ELR (cell line): ENCODE measurements at regions not wholly inside any gene's neighbourhood (a gene's known extent, or its start where the extent isn't known, plus 50 kb on each side); places are given as distances from the start of the nearest gene placed in this dataset.

ENCODE experiments used
- DNase-seq: peaks from one replicate; pipeline ENCODE4 v3.0.0-alpha.2; 2015; ENCODE audit warnings: low read depth

GRCh38 chr2:239715606-239716005 is 309.5 kb downstream of the NDUFA10 start:
- no peak for DNase-seq

GRCh38 chr2:239715202-239715601 is 309.9 kb downstream of the NDUFA10 start:
- no peak for DNase-seq

GRCh38 chr2:239714116-239714515 is 311.0 kb downstream of the NDUFA10 start:
- no peak for DNase-seq

- DNase-seq, result no peak
Observed at GRCh38 chr2:239712755-239713154, 311.9 kb upstream of the HDAC4 start.

- DNase-seq, result no peak
Observed at GRCh38 chr2:239711911-239712570, 311.2 kb upstream of the HDAC4 start.

GRCh38 chr2:239710953-239711861 is 310.4 kb upstream of the HDAC4 start:
- no peak for DNase-seq

GRCh38 chr2:239706367-239706766 is 305.5 kb upstream of the HDAC4 start:
- DNase-seq, result no peak

- DNase-seq, result no peak
Observed at GRCh38 chr2:239704737-239705136, 303.9 kb upstream of the HDAC4 start.

GRCh38 chr2:239703834-239704233 is 303.0 kb upstream of the HDAC4 start:
- DNase-seq, result no peak

- DNase-seq, result no peak
Observed at GRCh38 chr2:239700686-239701345, 300.0 kb upstream of the HDAC4 start.

- no peak for DNase-seq
Observed at GRCh38 chr2:239697399-239698164, 296.8 kb upstream of the HDAC4 start.

- no peak for DNase-seq
Observed at GRCh38 chr2:239696559-239697207, 295.9 kb upstream of the HDAC4 start.

- DNase-seq, result no peak
Observed at GRCh38 chr2:239695728-239696240, 295.0 kb upstream of the HDAC4 start.

GRCh38 chr2:239695106-239695727 is 294.4 kb upstream of the HDAC4 start:
- no peak for DNase-seq

GRCh38 chr2:239694487-239694886 is 293.7 kb upstream of the HDAC4 start:
- no peak for DNase-seq

GRCh38 chr2:239693761-239694415 is 293.1 kb upstream of the HDAC4 start:
- DNase-seq, result no peak

- no peak for DNase-seq
Observed at GRCh38 chr2:239693330-239693729, 292.5 kb upstream of the HDAC4 start.

- DNase-seq, result no peak
Observed at GRCh38 chr2:239692919-239693318, 292.1 kb upstream of the HDAC4 start.

GRCh38 chr2:239692362-239692851 is 291.6 kb upstream of the HDAC4 start:
- no peak for DNase-seq

- no peak for DNase-seq
Observed at GRCh38 chr2:239691720-239692119, 290.9 kb upstream of the HDAC4 start.
